ENCODE measurements at regions not wholly inside any gene's neighbourhood (a gene's known extent, or its start where the extent isn't known, plus 50 kb on each side); places are given as distances from the start of the nearest gene placed in this dataset.

- TF ChIP-seq POLR2AphosphoS5 (IDR thresholded peaks at IDR 0.05; ENCODE audit: insufficient read depth in 1 of 2, low read depth in 1 of 2), result no peak
- no peak for TF ChIP-seq CTCF (IDR thresholded peaks at IDR 0.05)
- intact Hi-C loops (cut with DNase I), result no loop called here
- Histone ChIP-seq H3K27me3 (no peaks in the 10 kb centered on the region), H3K9me3 (no peaks in the 10 kb centered on the region), H3K36me3 (no peaks in the 10 kb centered on the region), H3K27ac (no peak overlapping the region), H3K4me1 (no peaks in the 10 kb centered on the region), H3K4me3 (no peak overlapping the region)
- DNase-seq (ENCODE audit: extremely low spot score in 2 of 2), result no peak
Observed at GRCh38 chr18:60122339-60122738, 222.5 kb downstream of the PMAIP1 start.

GRCh38 chr18:60120231-60120750, 220.5 kb downstream of the PMAIP1 start:
- Histone ChIP-seq H3K27ac (no peak overlapping the region), H3K27me3 (no peaks in the 10 kb centered on the region), H3K4me3 (no peak overlapping the region), H3K4me1 (no peaks in the 10 kb centered on the region), H3K9me3 (no peaks in the 10 kb centered on the region), H3K36me3 (no peaks in the 10 kb centered on the region)
- DNase-seq (ENCODE audit: extremely low spot score in 2 of 2), result no peak
- intact Hi-C loops (cut with DNase I), result no loop called here
- TF ChIP-seq CTCF (IDR thresholded peaks at IDR 0.05) (no peak), POLR2AphosphoS5 (IDR thresholded peaks at IDR 0.05; ENCODE audit: insufficient read depth in 1 of 2, low read depth in 1 of 2) (no peak), POLR2A (IDR thresholded peaks at IDR 0.05) (no peak)

GRCh38 chr18:60117321-60117720, 217.5 kb downstream of the PMAIP1 start:
- Histone ChIP-seq H3K9me3 (no peaks in the 10 kb centered on the region), H3K36me3 (no peaks in the 10 kb centered on the region)
- intact Hi-C loops (cut with DNase I), result no loop called here

GRCh38 chr18:60113396-60113795, 213.6 kb downstream of the PMAIP1 start:
- no peaks in the 10 kb centered on the region for H3K4me1 ChIP-seq
- no peak overlapping the region for H3K27ac ChIP-seq
- TF ChIP-seq POLR2A (IDR thresholded peaks at IDR 0.05), result no peak
- no peak for TF ChIP-seq POLR2AphosphoS5 (IDR thresholded peaks at IDR 0.05; ENCODE audit: insufficient read depth in 1 of 2, low read depth in 1 of 2)
- no peak for TF ChIP-seq CTCF (IDR thresholded peaks at IDR 0.05)
- H3K36me3 ChIP-seq, result no peaks in the 10 kb centered on the region
- H3K9me3 ChIP-seq, result no peaks in the 10 kb centered on the region
- no peak for DNase-seq (ENCODE audit: extremely low spot score in 2 of 2)
- no peaks in the 10 kb centered on the region for H3K27me3 ChIP-seq
- intact Hi-C loops (cut with DNase I), result no loop called here
- H3K4me3 ChIP-seq, result no peak overlapping the region

More at GRCh38 chr18:60117321-60117720, 217.5 kb downstream of the PMAIP1 start:
- no peak for DNase-seq (ENCODE audit: extremely low spot score in 2 of 2)
- Histone ChIP-seq H3K27ac (no peak overlapping the region), H3K27me3 (no peaks in the 10 kb centered on the region), H3K4me1 (no peaks in the 10 kb centered on the region), H3K4me3 (no peak overlapping the region)
- TF ChIP-seq CTCF (IDR thresholded peaks at IDR 0.05) (no peak), POLR2AphosphoS5 (IDR thresholded peaks at IDR 0.05; ENCODE audit: insufficient read depth in 1 of 2, low read depth in 1 of 2) (no peak), POLR2A (IDR thresholded peaks at IDR 0.05) (no peak)

- intact Hi-C loops (cut with DNase I), result no loop called here
- TF ChIP-seq POLR2AphosphoS5 (IDR thresholded peaks at IDR 0.05; ENCODE audit: insufficient read depth in 1 of 2, low read depth in 1 of 2), result no peak
- TF ChIP-seq POLR2A (IDR thresholded peaks at IDR 0.05), result no peak
- no peak overlapping the region for H3K4me3 ChIP-seq
- H3K4me1 ChIP-seq, result no peaks in the 10 kb centered on the region
- no peaks in the 10 kb centered on the region for H3K27me3 ChIP-seq
- H3K27ac ChIP-seq, result no peak overlapping the region
- DNase-seq (ENCODE audit: extremely low spot score in 2 of 2), result no peak
- no peaks in the 10 kb centered on the region for H3K9me3 ChIP-seq
- no peaks in the 10 kb centered on the region for H3K36me3 ChIP-seq
Observed at GRCh38 chr18:60112369-60112768, 212.6 kb downstream of the PMAIP1 start.

All from vagina (tissue), 2 donors.